Activated CD4-positive, alpha-beta T cell treated with anti-CD3 and anti-CD28 coated beads for 48 hours (primary cell): ENCODE measurements at regions not wholly inside any gene's neighbourhood (a gene's known extent, or its start where the extent isn't known, plus 50 kb on each side); places are given as distances from the start of the nearest gene placed in this dataset.
A peak's percentile ranks its signal among the peaks of the same experiment; 100 is the strongest.

Experiments used
- DNase-seq: peaks from one replicate; pipeline ENCODE4 v3.0.0-alpha.2; 2020

DNA sequence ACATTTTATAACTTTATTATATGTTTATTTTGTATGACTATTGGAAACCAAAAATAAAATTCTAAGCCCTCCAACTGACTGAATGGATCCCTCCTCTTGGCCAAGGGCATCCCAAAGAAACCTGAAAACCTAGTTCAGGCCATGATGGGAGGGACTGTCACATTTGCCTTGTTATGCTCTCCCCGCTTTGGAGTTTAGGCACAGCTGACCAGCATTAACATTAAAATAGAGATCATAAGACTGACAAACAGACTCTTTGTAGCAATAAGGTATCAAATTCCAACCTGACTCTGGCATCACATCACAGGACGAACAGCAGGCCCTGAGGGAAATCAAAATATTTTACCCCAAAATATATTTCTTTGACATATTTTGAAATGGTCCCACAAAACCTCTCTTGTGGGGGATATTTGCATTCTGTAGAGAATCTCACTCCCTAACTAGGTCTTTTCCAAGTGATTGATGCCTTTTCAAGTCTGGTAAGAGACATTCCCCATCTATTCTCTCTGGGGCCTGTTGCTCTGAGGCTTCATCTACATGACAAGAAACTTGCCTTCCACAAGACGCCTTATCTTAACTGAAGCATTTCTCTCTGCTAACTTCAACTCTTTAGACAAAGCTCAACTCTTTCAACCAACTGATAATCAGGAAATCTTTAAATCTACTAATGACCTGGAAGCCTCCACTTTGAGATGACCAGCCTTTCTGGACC, 81.8 kb upstream of the PRR23E start:
- DNase-seq = no peak

DNA sequence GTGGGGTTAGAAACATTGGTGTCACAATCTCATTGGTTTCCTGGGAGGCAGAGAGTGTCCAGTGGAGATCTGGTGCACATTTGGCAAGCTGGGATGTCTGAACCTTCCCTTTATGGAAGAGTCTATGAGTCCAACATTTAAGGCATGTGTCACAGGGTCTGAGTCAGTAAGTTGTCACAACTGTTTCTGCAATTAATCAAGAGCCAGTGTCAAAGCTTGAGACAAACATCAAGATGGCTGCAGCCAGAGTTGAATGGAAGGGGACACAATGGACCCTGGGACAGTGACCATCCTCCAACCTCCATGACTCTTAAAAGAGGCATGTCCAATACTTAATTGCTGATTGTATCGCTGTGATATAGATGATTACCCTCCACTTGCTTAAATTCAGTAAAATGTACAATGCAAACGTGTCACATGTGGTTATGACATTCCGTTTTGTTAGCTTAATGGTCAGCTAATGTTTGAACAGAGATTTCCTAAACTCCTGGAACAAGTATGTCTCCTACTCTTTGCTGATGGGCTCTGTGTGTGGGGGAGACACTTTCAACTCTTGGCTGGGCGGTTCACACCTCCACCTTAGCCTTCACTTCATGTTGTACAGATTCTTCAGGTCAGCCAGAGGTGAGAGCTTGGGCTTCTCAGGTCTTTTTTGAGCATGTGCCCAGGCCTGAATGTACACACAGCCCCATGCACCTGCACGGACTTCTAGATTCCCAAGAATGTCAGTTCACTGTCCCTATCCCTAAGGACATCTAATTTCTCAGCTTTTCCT, 79.9 kb upstream of the PRR23E start:
- no peak for DNase-seq

DNA sequence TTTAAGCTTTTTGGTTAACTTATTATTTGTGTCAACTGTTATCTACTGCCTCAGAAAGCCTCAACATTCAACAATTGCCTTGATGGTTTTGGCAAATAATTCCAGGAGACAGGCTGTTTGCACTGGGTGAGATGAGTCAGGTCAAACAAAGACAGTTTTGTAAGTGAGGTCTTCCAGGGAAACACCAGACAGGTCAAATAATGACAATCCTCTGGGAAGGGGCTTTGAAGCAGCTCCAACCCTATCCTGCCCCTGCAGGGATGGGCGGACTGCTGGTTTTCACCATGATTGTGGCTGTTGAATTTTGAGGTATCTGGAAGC, 79.4 kb upstream of the PRR23E start:
- DNase-seq = no peak

DNA sequence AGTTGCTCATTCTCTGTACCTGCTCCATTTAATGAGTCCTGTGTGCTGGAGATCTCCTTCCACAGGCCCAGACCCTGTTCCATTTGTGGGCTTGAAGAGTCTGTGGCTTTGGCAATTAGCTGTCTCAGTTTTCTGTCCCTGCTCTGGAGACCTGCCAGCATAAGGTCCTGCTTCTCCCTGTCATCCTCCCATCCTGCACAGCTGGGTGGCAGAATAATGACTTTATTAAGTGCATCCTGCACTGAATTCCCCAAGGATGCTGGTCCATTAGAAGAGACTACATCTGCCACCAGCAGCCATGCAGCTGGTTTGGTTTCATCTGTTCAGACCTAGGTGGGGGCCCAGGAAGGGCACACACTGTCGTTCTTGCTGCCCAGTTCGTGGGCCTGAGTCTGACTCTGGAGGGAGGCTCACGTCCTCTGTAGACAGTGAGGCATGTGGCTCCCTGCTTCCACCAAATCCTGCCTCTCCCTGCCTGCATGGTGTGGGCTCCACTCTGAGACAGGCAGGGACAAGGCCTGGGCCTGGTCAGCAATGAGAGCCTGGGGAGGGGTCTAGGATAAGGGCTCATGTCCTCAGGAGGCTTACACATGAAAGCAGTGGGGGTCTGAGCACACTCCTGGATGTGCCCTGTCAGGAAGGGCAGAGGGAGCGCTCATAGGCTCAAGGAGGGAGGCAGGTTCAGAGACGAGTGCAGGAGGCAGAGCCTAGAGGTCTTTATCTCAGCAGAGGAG, 78.4 kb upstream of the PRR23E start:
- no peak for DNase-seq

DNA sequence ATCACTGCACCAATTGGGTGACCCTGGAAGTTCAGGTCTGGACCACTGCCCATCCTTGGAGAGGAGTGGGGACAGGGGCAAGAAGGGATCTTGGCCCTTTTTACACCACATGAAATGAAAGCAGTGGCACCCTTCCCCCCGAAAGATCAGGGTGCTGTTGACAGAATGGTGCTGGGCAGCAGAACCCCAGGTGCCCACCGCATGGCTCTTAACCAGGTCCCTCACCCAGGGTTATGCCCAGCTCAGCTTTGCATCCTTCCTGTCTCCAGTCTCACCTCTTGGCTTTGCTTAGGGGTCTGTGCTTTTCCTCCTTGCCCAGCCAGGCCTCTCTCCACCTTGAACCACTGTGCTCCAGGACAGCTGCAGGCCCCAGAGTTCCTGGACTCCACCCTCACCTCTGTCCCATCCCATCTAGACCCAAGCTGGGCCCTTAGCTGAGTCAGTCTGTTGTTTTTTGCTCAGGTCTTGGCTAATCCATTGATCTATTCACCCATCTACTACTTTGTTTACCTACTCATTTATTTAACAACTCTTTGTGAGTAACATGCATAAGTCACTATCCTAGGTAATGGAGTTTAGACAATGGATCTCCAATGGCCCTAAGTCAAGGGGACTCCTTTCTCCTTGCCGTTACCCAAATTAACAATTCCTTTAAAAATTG, 77.1 kb upstream of the PRR23E start:
- DNase-seq = no peak

DNA sequence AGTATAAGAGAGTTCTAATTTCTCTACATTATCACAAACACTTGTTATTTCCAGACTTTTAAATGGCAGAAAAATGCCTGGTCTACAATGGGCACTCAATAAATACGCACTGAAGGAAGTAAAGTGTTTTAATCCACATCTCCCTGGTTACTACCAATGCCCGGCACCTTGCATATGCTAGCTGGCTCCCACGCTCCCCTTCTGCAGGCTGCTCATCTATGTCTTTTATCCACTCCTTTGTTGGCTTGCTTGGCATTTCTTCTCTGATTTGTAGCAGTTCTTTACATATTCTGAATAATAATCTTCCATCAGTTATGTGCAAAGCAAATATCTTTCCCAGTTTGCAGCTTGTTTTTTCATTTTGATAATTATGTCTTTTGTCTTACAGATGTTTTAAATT, 74.6 kb upstream of the PRR23E start:
- DNase-seq = no peak

DNA sequence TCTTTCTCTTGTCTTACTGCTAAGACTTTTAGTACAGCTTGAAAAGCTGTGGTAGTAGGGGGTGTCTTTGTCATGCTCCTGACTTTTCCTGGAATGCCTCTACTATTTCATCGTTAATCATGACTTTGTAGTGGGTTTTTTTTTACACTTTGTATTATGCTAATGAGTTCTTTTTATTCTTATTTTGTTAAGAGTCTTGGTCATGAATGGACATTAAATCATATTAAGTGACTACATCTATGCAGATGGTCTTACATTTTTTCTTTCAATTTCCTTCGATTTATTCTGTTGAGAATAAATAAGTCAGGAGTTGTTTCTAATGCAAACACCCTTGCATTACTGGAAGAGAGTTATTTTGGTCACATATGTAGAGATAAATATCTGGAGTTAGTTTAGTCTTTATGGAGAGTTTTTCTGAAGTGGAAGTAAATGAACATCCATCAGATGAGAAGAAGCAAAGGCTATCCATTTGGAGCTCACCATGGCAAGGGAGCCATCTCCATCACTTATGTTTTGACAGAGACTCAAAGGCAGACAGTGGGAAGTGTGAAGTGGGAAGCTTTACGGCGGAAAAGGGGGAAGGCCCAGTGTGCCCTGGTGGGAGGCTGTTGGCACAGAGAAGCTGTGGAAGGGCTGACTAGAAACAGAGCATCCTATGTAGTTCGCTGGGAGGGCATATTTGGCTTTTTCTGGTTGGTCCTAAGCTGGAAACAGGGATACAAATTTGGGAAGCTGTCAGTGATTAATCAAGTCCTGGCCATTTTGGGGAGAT, 73.1 kb upstream of the PRR23E start:
- no peak for DNase-seq

DNA sequence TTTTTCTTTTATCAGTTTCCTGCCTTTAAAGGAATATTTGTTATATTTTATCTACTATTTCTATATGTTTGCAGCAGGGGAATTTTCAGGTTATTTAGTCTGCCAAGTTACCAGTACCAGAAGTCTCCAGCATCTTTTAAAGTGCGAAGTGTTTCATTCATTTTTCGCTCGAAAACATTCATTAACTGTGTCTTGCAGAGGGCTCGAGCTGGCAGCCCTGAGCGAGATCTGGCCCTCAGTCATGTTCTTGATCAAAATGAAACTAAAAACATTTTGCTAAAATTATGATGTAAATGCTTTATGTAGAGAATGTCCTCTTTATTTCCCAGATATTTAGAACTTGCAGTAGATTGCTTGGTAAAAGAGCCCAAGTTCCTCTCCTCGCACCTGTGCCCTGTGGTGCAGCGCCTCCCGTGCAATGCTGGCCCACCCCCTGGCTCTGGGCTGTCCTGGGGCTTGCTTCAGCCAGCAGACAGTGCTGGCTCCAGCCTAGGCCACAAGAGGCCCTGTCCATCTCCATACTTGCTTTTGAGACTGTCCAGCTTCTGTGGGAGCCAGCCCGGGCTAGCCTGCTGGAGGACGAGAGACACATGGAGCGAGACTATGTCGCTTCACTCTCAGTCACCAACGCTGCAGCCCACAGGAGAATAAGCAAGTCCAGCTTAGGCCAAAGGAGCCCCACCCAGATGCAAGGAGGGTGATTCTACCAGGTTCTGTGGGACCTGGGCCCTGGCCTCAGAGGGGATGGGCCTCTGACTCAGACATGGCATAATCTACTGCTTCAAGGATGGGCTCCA, 71.9 kb upstream of the PRR23E start:
- no peak for DNase-seq

DNA sequence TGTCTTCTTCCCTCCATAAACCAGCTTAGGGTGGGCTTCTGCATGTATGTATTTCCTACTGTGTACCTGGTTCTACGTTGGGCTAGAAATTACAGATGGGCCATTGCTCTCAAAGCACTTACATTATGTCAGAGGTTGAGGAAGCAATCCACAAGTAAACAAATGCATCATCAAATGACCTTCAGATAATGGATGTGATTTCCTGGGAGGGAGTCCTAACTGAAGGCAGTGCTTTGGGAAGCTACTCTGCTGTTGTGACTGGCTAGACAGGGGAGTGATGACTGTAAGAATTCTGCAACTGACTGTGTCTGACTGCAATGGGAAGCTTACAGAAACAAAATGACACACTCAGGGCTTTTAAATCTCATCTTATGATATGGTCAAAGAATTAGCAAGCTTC, 71.0 kb upstream of the PRR23E start:
- no peak for DNase-seq

DNA sequence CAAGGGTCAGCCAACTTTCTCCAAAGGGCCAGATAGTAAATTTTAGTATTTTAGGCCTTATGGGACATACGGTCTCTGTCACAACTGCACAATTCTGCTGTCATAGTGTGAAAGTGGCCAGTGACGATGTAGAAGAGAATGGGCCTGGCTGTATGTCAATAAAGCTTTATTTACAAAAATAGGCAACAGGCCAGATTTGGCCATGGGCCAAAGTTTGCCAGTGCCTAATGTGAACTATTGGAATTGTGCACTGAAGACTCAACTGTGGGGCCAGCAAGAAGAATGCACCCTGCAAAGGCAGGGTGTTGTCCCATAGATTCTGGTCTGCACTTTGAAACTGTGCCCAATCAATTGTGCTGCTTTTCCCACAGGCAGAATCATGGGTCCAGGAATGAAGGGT, 69.4 kb upstream of the PRR23E start:
- DNase-seq = no peak

DNA sequence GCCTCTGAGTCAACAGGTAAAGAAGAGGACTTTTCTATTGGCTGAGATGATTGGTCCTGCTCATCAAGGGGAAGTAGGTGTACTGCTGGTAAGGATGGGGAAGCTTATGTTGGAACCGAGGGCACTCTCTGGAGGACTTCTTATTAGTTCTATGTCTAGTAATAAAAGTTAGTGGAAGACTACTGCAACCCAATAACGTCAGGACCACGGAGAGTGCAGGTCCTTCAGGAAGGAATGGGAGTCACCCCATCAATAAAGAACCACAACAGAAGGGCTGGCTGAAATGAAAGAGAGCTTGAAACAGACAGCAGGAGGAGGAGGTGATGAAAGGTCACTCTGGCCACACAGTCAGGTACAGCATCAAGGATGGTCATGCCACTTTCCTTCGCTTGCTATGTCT, 68.8 kb upstream of the PRR23E start:
- DNase-seq = no peak

DNA sequence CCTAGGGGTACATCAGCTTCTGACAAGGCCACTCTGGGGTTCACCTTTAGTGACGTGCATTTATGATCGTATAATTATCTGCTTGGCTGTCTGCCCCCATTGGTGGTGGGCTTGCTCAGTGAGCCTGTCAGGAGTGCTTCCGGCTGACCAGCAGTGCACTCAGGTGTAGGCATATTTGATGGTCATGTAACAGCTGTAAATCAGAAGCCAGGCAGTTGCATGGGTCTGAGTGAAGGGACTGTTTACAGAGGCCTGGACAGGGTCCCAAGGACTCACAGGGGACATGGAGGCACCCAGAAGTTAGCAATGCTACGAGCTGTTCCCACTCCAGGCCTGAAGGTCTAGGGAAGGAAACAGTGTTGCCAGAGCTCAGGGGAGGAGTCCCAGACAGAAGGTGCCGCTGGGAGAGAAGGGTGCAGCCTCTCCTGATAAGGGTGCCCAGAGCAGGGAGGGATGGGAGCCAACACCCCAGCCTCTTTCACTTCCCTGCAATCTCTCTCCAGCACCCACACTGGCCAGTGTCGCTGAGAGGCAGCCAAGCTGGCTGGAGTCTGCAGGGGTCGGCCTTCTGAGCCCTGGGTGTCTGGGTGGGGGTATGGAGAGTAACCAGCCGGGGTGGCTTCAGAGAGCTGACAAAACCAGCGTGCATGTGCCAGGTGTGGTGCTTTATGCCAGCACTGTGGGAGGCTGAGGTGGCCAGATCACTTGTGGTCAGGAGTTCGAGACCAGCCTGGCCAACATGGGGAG, 61.3 kb upstream of the PRR23E start:
- DNase-seq = no peak

DNA sequence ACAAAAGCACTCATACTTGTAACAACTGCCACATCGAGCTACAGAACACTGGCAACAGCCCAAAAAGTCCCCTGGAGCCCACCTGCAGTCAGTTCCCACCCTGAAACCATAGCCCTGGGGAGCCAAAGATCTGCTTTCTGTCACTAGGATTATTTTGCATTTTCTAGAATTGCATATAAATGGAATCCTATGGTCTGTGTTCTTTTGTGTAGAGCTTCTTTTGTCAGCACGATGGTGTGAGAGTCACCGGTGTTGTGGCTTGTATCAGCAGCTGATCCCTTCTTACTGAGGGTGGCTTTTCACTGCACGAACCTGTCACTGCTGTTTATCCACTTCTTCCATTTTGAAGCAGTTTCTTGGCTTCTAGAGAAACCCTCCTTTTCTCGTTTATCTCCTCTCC, 60.1 kb upstream of the PRR23E start:
- no peak for DNase-seq

DNA sequence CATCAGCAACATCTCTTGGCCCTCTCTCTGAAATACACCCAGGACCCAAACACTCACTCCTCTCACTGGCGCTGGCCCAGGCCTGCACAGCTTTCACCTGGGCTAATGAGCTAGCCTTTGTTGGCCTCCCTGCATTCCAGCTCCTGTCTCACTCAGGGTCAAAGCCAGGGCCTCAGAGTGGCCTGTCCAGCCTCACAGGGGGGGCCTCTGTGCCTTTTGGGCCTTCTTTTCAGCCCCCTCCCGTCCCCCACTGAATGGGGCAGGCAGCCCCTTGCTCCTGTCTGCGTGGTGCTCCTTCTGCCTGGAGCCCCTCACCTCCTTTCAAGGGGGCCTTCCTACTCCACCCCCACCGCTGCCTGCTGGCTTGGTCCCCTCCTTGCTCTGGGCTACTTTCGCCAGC, 59.0 kb upstream of the PRR23E start:
- no peak for DNase-seq

DNA sequence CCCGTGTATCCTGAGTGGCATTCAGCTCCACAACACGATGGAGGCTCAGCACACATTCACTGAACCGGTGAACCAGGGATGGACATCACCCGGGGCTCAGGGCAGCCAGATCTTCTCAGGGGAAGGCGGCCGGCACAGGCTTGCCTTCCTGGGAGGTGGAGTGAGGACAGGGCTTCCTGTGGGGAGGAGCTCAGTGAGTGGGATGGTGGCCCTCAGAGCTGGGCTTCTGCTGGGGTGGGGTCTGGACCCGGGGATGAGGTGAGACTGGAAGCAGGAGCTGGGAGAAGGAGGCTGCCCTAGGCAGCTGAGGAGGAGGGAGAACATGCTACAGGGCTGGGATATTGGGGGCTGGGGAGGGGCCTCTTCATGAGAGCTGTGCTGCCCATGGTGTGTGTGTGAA, 58.5 kb upstream of the PRR23E start:
- no peak for DNase-seq

DNA sequence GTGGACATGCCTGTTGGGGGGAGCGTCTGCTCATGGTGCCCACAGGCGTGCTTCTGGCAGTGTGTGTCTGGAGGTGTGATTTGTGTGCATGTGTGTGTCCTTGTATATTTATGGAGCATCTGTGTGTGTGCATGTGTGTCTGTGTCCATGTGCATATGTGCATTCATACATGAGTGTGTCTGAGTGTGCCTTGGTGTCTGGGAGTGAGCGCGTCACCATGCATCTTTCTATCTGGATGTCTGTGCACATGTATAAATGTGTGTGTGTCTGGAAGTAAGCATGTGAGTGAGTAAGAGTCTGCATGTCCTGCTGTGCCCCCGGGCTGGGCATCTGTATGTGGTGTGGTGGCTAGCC, 58.1 kb upstream of the PRR23E start:
- no peak for DNase-seq

DNA sequence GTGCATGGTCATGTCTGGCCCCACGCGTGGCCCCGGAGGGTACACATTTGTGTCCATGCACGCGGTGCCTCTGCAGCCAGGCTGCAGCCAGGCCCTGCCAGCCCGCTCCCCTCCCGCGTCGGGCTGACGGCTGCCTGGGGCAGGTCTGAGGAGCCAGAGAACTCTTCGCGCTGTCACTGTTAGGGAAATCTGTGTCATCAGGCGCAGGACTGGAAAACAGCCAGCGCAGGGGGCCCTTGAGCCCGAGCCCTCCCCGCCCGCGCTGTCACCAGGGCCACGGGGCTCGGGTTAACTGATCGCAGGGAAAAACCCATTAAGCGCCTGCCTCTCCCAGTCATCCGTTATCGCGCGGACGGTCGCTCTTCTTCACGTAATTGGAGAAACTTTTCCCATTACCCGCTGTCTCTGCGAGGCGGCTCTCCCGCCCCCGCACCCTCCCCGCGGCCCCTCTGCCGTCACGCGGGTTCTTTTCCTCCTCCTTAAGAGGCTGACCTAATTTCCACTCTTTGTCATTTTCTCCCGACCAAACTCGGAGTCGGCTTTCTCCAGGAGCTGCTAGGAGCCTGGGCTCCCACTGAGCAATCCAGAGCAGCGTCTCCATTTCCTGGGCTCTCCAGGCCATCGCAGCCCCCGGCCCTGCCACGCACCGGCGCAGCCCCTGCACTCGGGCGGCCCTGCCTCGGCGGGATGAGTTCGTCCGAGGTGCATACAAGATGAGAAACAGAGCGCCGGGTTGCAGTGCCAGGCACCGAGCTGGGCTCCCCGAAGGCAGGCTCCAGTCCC, 57.5 kb upstream of the PRR23E start:
- DNase-seq = peak; percentile 40

DNA sequence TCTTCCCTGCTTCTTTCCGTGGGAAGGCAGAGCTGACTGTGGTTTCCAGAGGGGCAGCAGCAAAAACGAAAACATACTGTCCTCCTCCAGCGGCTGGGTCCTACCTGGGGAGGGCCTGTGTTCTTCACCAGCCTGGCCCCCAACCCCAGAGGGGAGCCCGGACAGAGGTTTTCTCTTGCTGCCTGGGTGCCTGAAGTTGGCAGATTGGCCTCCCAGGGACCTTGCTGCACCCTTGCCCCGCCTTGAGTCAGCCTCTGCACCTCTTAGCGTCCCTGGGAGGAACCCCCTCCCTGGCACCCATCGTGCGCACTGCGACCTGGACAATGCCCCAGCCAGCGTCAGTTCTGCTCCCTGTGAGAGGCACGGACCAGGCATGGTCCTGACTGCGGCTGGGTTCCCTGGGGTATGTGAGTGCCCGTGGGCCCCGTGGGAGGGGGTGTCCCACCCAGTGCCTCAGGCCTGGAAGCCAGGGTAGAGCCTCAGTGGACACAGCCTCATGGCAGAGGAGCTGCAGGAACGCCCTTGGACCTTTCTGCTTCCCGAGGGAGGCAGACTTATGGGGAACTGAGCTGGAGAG, 56.8 kb upstream of the PRR23E start:
- no peak for DNase-seq

DNA sequence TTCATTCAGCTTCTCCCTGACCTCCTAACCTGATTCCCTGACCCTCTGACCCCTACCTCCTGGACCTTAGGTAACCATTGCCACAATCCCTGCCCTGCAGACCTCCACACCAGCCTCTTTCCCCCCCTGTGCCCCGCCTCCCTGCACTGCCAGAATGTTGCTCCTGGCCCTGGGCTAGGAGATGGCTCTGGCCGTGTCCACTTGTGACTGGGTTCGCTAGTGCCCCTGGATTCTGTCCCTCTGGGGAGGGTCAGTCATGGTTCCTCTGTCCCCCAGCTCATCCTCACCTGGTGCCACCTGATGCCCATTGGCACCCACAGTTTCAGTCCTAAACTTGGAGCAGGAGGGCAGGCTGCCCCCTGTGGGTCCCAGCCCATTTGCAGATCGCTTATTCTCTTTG, 56.2 kb upstream of the PRR23E start:
- DNase-seq = no peak

DNA sequence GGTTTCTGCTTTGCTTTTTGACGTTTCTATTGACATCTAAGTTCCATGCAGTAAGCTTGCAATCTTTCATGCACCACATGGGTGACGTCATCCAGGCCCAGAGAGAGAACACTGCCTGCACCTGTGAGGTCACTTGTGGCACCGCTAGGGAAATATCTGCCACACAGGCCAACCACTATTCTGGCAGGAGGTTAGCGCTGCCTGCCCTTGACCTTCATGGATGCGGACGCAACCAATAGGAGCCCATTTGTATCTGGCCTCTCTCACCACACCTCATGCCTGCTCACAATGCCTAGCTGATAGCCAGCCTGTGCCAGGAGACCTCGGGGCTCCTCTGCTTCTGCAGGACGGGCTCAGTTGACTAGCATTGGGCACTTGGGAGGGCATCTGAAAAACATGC, 55.8 kb upstream of the PRR23E start:
- DNase-seq = no peak
